ENCODE measurements at regions not wholly inside any gene's neighbourhood (a gene's known extent, or its start where the extent isn't known, plus 50 kb on each side); places are given as distances from the start of the nearest gene placed in this dataset.

- DNase-seq (ENCODE audit: low spot score), result no peak
Measured at GRCh38 chr9:13755551-13755950, 476.1 kb upstream of the MPDZ start.

- no peak for DNase-seq (ENCODE audit: low spot score)
Measured at GRCh38 chr9:13750639-13751038, 471.1 kb upstream of the MPDZ start.

- DNase-seq (ENCODE audit: low spot score), result peak; percentile 63
Measured at GRCh38 chr9:13750061-13750460, 470.6 kb upstream of the MPDZ start.

GRCh38 chr9:13746876-13747275 lies 467.4 kb upstream of the MPDZ start:
- DNase-seq (ENCODE audit: low spot score), result no peak

GRCh38 chr9:13744261-13744901 lies 464.9 kb upstream of the MPDZ start:
- DNase-seq (ENCODE audit: low spot score), result no peak

- DNase-seq (ENCODE audit: low spot score), result no peak
Measured at GRCh38 chr9:13737885-13738284, 458.4 kb upstream of the MPDZ start.

- DNase-seq (ENCODE audit: low spot score), result no peak
Measured at GRCh38 chr9:13735181-13735580, 455.7 kb upstream of the MPDZ start.

- DNase-seq (ENCODE audit: low spot score), result no peak
Measured at GRCh38 chr9:13734601-13735000, 455.1 kb upstream of the MPDZ start.

- no peak for DNase-seq (ENCODE audit: low spot score)
Measured at GRCh38 chr9:13732290-13732689, 452.8 kb upstream of the MPDZ start.

GRCh38 chr9:13731637-13732036 lies 452.1 kb upstream of the MPDZ start:
- DNase-seq (ENCODE audit: low spot score), result no peak

- no peak for DNase-seq (ENCODE audit: low spot score)
Measured at GRCh38 chr9:13729955-13730354, 450.5 kb upstream of the MPDZ start.

- DNase-seq (ENCODE audit: low spot score), result peak; percentile 26
Measured at GRCh38 chr9:13728917-13729811, 449.7 kb upstream of the MPDZ start.

GRCh38 chr9:13728131-13728530 lies 448.6 kb upstream of the MPDZ start:
- DNase-seq (ENCODE audit: low spot score), result no peak

GRCh38 chr9:13726746-13727145 lies 447.3 kb upstream of the MPDZ start:
- no peak for DNase-seq (ENCODE audit: low spot score)

GRCh38 chr9:13725516-13725915 lies 446.0 kb upstream of the MPDZ start:
- DNase-seq (ENCODE audit: low spot score), result no peak

- no peak for DNase-seq (ENCODE audit: low spot score)
Measured at GRCh38 chr9:13721481-13722235, 442.2 kb upstream of the MPDZ start.

- DNase-seq (ENCODE audit: low spot score), result no peak
Measured at GRCh38 chr9:13719981-13720676, 440.6 kb upstream of the MPDZ start.

GRCh38 chr9:13719446-13719845 lies 440.0 kb upstream of the MPDZ start:
- DNase-seq (ENCODE audit: low spot score), result peak; percentile 21

GRCh38 chr9:13718539-13718938 lies 439.0 kb upstream of the MPDZ start:
- no peak for DNase-seq (ENCODE audit: low spot score)

GRCh38 chr9:13718086-13718485 lies 438.6 kb upstream of the MPDZ start:
- no peak for DNase-seq (ENCODE audit: low spot score)

GRCh38 chr9:13717322-13718054 lies 438.0 kb upstream of the MPDZ start:
- DNase-seq (ENCODE audit: low spot score), result no peak
